MCF 10A (cell line): ENCODE measurements at regions not wholly inside any gene's neighbourhood (a gene's known extent, or its start where the extent isn't known, plus 50 kb on each side); places are given as distances from the start of the nearest gene placed in this dataset.

Experiments
- BruUV-seq: library from RNA; stranded (reverse); fragments of 400-500 nt; replicated peaks from 2 replicates; lab custom pipeline; 2021; lab: Mats Ljungman, UMichigan
- CTCF ChIA-PET: fragments of 300-600 bp; sonication (Branson Sonifier 250); formaldehyde crosslinking; extraction: SDS; loops from one replicate; lab custom pipeline; 2021; ENCODE audit warnings: antibody characterized with exemption, inconsistent platforms; lab: Yijun Ruan, JAX
- POLR2A ChIA-PET: fragments of 300-600, 350-650 bp; sonication (Branson Sonifier 250); formaldehyde crosslinking; extraction: SDS; loops from one replicate; lab custom pipeline; 2020; ENCODE audit warnings: antibody characterized with exemption, inconsistent platforms; lab: Yijun Ruan, JAX
- DNase-seq: peaks from one replicate; pipeline ENCODE4 v3.0.0-alpha.2; 2018; ENCODE audit not compliant: unreplicated experiment
- H3K27ac Mint-ChIP-seq: one replicate; pipeline ENCODE4 v1.8.0; 2022; ENCODE audit warnings: mild to moderate bottlenecking, low read depth, mixed read lengths; ENCODE audit not compliant: unreplicated experiment
- H3K27me3 Mint-ChIP-seq: one replicate; pipeline ENCODE4 v1.8.0; 2022; ENCODE audit warnings: mixed read lengths; ENCODE audit not compliant: insufficient read depth, unreplicated experiment
- H3K36me3 Mint-ChIP-seq: one replicate; pipeline ENCODE4 v1.8.0; 2022; ENCODE audit warnings: mild to moderate bottlenecking, moderate library complexity, mixed read lengths; ENCODE audit not compliant: insufficient read depth, unreplicated experiment
- H3K4me1 Mint-ChIP-seq: one replicate; pipeline ENCODE4 v1.8.0; 2022; ENCODE audit warnings: mixed read lengths; ENCODE audit not compliant: insufficient read depth, unreplicated experiment
- H3K4me3 Mint-ChIP-seq: one replicate; pipeline ENCODE4 v1.8.0; 2022; ENCODE audit warnings: mild to moderate bottlenecking, moderate library complexity, mixed read lengths; ENCODE audit not compliant: unreplicated experiment
- H3K9me3 Mint-ChIP-seq: one replicate; pipeline ENCODE4 v1.8.0; 2022; ENCODE audit warnings: mixed read lengths; ENCODE audit not compliant: unreplicated experiment
- intact Hi-C: fragments of 100-400 bp; cut with micrococcal nuclease; formaldehyde crosslinking; loops from 2 replicates; pipeline ENCODE4 v1.14.1; 2022
- TF ChIP-seq, protein P1 (sequence below): fragments of 200-600 bp; IDR thresholded peaks from one replicate; pipeline ENCODE4 v1.8.0; 2022; ENCODE audit warnings: antibody characterized with exemption, mild to moderate bottlenecking; ENCODE audit not compliant: unreplicated experiment

- no peaks in the 10 kb centered on the region for H3K9me3 Mint-ChIP-seq
- no peak for DNase-seq
- H3K4me3 Mint-ChIP-seq: no peak overlapping the region
- H3K36me3 Mint-ChIP-seq: peaks cover 6% of the 10 kb centered on the region
- H3K4me1 Mint-ChIP-seq: no peaks in the 10 kb centered on the region
- no peak overlapping the region for H3K27ac Mint-ChIP-seq
- no peaks in the 10 kb centered on the region for H3K27me3 Mint-ChIP-seq
- intact Hi-C loops: no loop called here
- TF ChIP-seq, protein P1, sequence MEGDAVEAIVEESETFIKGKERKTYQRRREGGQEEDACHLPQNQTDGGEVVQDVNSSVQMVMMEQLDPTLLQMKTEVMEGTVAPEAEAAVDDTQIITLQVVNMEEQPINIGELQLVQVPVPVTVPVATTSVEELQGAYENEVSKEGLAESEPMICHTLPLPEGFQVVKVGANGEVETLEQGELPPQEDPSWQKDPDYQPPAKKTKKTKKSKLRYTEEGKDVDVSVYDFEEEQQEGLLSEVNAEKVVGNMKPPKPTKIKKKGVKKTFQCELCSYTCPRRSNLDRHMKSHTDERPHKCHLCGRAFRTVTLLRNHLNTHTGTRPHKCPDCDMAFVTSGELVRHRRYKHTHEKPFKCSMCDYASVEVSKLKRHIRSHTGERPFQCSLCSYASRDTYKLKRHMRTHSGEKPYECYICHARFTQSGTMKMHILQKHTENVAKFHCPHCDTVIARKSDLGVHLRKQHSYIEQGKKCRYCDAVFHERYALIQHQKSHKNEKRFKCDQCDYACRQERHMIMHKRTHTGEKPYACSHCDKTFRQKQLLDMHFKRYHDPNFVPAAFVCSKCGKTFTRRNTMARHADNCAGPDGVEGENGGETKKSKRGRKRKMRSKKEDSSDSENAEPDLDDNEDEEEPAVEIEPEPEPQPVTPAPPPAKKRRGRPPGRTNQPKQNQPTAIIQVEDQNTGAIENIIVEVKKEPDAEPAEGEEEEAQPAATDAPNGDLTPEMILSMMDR: no peak
- POLR2A ChIA-PET: interaction anchor here (0.7 kb wide), 1 partner anchor 18 kb away, joined by 3 read pairs; no protein-coding TSS in a partner anchor
- no TSS peak for BruUV-seq
- CTCF ChIA-PET: interaction anchor here (0.6 kb wide), 1 partner anchor 19 kb away, joined by 3 read pairs; no protein-coding TSS in a partner anchor
Measured at GRCh38 chr6:45801471-45802289, 214.0 kb downstream of the CLIC5 start.

GRCh38 chr6:45800911-45801310 is 214.7 kb downstream of the CLIC5 start:
- ChIA-PET POLR2A (no interaction called here), CTCF (interaction anchor here (0.8 kb wide), 1 partner anchor 1033 kb away, joined by 3 read pairs; no protein-coding TSS in a partner anchor)
- Mint-ChIP-seq H3K27ac (no peak overlapping the region), H3K4me3 (no peak overlapping the region), H3K27me3 (no peaks in the 10 kb centered on the region), H3K4me1 (no peaks in the 10 kb centered on the region), H3K36me3 (peaks cover 6% of the 10 kb centered on the region), H3K9me3 (no peaks in the 10 kb centered on the region)
- TF ChIP-seq, protein P1: no peak
- BruUV-seq: no TSS peak
- intact Hi-C loops: no loop called here
- no peak for DNase-seq

DNA sequence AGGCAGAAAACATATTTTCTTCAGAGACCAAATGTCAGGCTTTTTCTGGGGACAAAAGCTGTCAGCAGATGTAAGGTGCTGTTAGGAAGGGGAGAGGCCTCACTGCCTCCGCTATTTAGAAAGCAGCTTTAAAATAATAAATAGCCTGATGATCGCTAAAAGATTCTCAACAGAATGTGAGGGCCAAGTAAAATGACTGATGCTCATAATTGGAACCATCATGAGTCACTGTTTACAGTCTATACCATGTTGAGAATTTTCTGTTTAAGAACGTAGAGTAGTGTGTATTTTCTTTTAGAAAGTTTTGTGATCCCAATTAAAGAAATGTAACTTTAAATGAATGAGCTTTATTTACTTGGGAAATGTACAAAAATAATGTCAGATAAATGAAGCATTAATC is 220.0 kb downstream of the CLIC5 start:
- DNase-seq: no peak
- Mint-ChIP-seq H3K4me1 (peaks cover 11% of the 10 kb centered on the region), H3K36me3 (peaks cover 6% of the 10 kb centered on the region), H3K27me3 (no peaks in the 10 kb centered on the region), H3K9me3 (no peaks in the 10 kb centered on the region), H3K4me3 (no peak overlapping the region), H3K27ac (no peak overlapping the region)
- TF ChIP-seq, protein P1: no peak
- CTCF ChIA-PET: no interaction called here
- intact Hi-C loops: no loop called here
- POLR2A ChIA-PET: interaction anchor here (0.7 kb wide), 1 partner anchor 31 kb away, joined by 3 read pairs; no protein-coding TSS in a partner anchor
- no TSS peak for BruUV-seq

DNA sequence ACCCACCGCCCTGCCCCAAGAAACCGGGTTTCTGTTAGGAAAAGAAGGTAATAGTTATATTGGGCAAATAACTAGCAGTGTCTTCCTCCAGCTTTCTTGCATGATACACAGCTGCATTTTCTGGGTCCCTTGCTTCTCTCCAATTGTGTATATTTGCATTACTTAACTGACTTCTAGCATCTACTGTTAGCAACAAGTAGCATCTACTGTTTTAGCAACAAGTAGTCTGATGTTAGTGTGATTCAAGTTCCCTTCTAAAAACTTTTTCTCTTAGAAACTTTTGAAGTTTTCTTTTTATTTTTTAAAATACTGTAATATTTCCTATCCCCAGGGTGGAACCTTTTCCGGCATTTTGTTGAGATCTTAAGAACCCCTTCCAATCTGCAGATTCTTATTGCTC is 221.2 kb downstream of the CLIC5 start:
- intact Hi-C loops: no loop called here
- Mint-ChIP-seq H3K27me3 (no peaks in the 10 kb centered on the region), H3K9me3 (no peaks in the 10 kb centered on the region), H3K36me3 (peaks cover 6% of the 10 kb centered on the region), H3K4me3 (no peak overlapping the region), H3K4me1 (peaks cover 11% of the 10 kb centered on the region), H3K27ac (no peak overlapping the region)
- TF ChIP-seq, protein P1: no peak
- ChIA-PET POLR2A (interaction anchor here (0.7 kb wide), 1 partner anchor 10 kb away, joined by 3 read pairs; no protein-coding TSS in a partner anchor), CTCF (interaction anchor here (0.7 kb wide), 1 partner anchor 659 kb away, joined by 3 read pairs; no protein-coding TSS in a partner anchor)
- BruUV-seq: no TSS peak
- no peak for DNase-seq
